ENCODE measurements at regions not wholly inside any gene's neighbourhood (a gene's known extent, or its start where the extent isn't known, plus 50 kb on each side); places are given as distances from the start of the nearest gene placed in this dataset.

GRCh38 chr6:105669232-105669631 lies 266.4 kb upstream of the PREP start:
- Histone ChIP-seq H2AFZ (ENCODE audit: low read length) (no peak overlapping the region), H3K4me2 (ENCODE audit: low read length) (no peak overlapping the region), H3K36me3 (ENCODE audit: insufficient read depth, low read length) (no peaks in the 10 kb centered on the region), H3K27ac (ENCODE audit: low read depth, low read length, poor library complexity, severe bottlenecking) (no peak overlapping the region), H3K9me3 (ENCODE audit: low read length) (no peaks in the 10 kb centered on the region), H3K9me2 (ENCODE audit: insufficient read depth, low read length) (no peaks in the 10 kb centered on the region), H3K79me2 (ENCODE audit: insufficient read depth, low read depth, low read length) (no peaks in the 10 kb centered on the region), H3K4me3 (ENCODE audit: low read depth, low read length, poor library complexity, severe bottlenecking) (no peak overlapping the region), H3K4me1 (ENCODE audit: insufficient read depth, low read length, poor library complexity, severe bottlenecking) (no peaks in the 10 kb centered on the region), H4K20me1 (ENCODE audit: insufficient read depth, low read length) (no peaks in the 10 kb centered on the region)
- ChIA-PET CTCF (ENCODE audit: unreplicated experiment) (interaction anchor here (0.6 kb wide), 1 partner anchor 115 kb away, joined by 3 read pairs; no protein-coding TSS in a partner anchor), POLR2A (no interaction called here)
- intact Hi-C loops (cut with micrococcal nuclease; ENCODE audit: unreplicated experiment), result no loop called here
- no peak for DNase-seq (ENCODE audit: low spot score)
- BruUV-seq (replicated peaks), result no TSS peak
- no peak for TF ChIP-seq EZH2phosphoT487 (IDR thresholded peaks at IDR 0.05; ENCODE audit: borderline replicate concordance, low read depth, low read length)
- TF ChIP-seq, protein P1, sequence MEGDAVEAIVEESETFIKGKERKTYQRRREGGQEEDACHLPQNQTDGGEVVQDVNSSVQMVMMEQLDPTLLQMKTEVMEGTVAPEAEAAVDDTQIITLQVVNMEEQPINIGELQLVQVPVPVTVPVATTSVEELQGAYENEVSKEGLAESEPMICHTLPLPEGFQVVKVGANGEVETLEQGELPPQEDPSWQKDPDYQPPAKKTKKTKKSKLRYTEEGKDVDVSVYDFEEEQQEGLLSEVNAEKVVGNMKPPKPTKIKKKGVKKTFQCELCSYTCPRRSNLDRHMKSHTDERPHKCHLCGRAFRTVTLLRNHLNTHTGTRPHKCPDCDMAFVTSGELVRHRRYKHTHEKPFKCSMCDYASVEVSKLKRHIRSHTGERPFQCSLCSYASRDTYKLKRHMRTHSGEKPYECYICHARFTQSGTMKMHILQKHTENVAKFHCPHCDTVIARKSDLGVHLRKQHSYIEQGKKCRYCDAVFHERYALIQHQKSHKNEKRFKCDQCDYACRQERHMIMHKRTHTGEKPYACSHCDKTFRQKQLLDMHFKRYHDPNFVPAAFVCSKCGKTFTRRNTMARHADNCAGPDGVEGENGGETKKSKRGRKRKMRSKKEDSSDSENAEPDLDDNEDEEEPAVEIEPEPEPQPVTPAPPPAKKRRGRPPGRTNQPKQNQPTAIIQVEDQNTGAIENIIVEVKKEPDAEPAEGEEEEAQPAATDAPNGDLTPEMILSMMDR (conservative IDR thresholded peaks at IDR 0.05; ENCODE audit: low read length), result no peak

GRCh38 chr6:105667056-105667455 lies 264.2 kb upstream of the PREP start:
- H3K4me2 ChIP-seq (ENCODE audit: low read length), result no peak overlapping the region
- H4K20me1 ChIP-seq (ENCODE audit: insufficient read depth, low read length), result no peaks in the 10 kb centered on the region
- intact Hi-C loops (cut with micrococcal nuclease; ENCODE audit: unreplicated experiment), result no loop called here
- BruUV-seq (replicated peaks), result no TSS peak
- DNase-seq (ENCODE audit: low spot score), result no peak
- H3K36me3 ChIP-seq (ENCODE audit: insufficient read depth, low read length), result no peaks in the 10 kb centered on the region
- H3K4me1 ChIP-seq (ENCODE audit: insufficient read depth, low read length, poor library complexity, severe bottlenecking), result no peaks in the 10 kb centered on the region
- H2AFZ ChIP-seq (ENCODE audit: low read length), result no peak overlapping the region
- no peak overlapping the region for H3K27ac ChIP-seq (ENCODE audit: low read depth, low read length, poor library complexity, severe bottlenecking)
- TF ChIP-seq, protein P1 (conservative IDR thresholded peaks at IDR 0.05; ENCODE audit: low read length), result no peak
- no peak for TF ChIP-seq EZH2phosphoT487 (IDR thresholded peaks at IDR 0.05; ENCODE audit: borderline replicate concordance, low read depth, low read length)
- ChIA-PET POLR2A (no interaction called here), CTCF (ENCODE audit: unreplicated experiment) (no interaction called here)
- no peak overlapping the region for H3K4me3 ChIP-seq (ENCODE audit: low read depth, low read length, poor library complexity, severe bottlenecking)
- H3K9me2 ChIP-seq (ENCODE audit: insufficient read depth, low read length), result no peaks in the 10 kb centered on the region
- no peaks in the 10 kb centered on the region for H3K9me3 ChIP-seq (ENCODE audit: low read length)
- no peaks in the 10 kb centered on the region for H3K79me2 ChIP-seq (ENCODE audit: insufficient read depth, low read depth, low read length)

- Histone ChIP-seq H3K79me2 (ENCODE audit: insufficient read depth, low read depth, low read length) (no peaks in the 10 kb centered on the region), H3K27ac (ENCODE audit: low read depth, low read length, poor library complexity, severe bottlenecking) (no peak overlapping the region), H3K9me2 (ENCODE audit: insufficient read depth, low read length) (no peaks in the 10 kb centered on the region), H3K4me1 (ENCODE audit: insufficient read depth, low read length, poor library complexity, severe bottlenecking) (no peaks in the 10 kb centered on the region), H3K4me2 (ENCODE audit: low read length) (no peak overlapping the region), H4K20me1 (ENCODE audit: insufficient read depth, low read length) (no peaks in the 10 kb centered on the region), H3K4me3 (ENCODE audit: low read depth, low read length, poor library complexity, severe bottlenecking) (no peak overlapping the region), H2AFZ (ENCODE audit: low read length) (no peak overlapping the region), H3K36me3 (ENCODE audit: insufficient read depth, low read length) (no peaks in the 10 kb centered on the region), H3K9me3 (ENCODE audit: low read length) (no peaks in the 10 kb centered on the region)
- POLR2A ChIA-PET, result interaction anchor here (0.6 kb wide), 1 partner anchor 1221 kb away, joined by 3 read pairs; no protein-coding TSS in a partner anchor
- TF ChIP-seq EZH2phosphoT487 (IDR thresholded peaks at IDR 0.05; ENCODE audit: borderline replicate concordance, low read depth, low read length), result no peak
- TF ChIP-seq, protein P1 (conservative IDR thresholded peaks at IDR 0.05; ENCODE audit: low read length), result no peak
- no peak for DNase-seq (ENCODE audit: low spot score)
- no TSS peak for BruUV-seq (replicated peaks)
- CTCF ChIA-PET (ENCODE audit: unreplicated experiment), result no interaction called here
- intact Hi-C loops (cut with micrococcal nuclease; ENCODE audit: unreplicated experiment), result no loop called here
These were observed 262.0 kb upstream of the PREP start for GRCh38 chr6:105664931-105665330.

Measured in OCI-LY7 (cell line).